IMR-90 (cell line): ENCODE measurements at regions not wholly inside any gene's neighbourhood (a gene's known extent, or its start where the extent isn't known, plus 50 kb on each side); places are given as distances from the start of the nearest gene placed in this dataset.

Experiments
- ATAC-seq: fragments of 200-7000 bp; cut with Tn5 transposase; 2 replicates; pipeline ENCODE4 v1.9.1; 2020; ENCODE audit warnings: low read depth, mild to moderate bottlenecking, moderate library complexity
- BruUV-seq: library from RNA; stranded (reverse); fragments of 400-500 nt; replicated peaks from 2 replicates; lab custom pipeline; 2021; lab: Mats Ljungman, UMichigan
- CTCF ChIA-PET: fragments of 300-600 bp; formaldehyde crosslinking; extraction: SDS; loops from one replicate; lab custom pipeline; 2021; ENCODE audit warnings: antibody characterized with exemption; lab: Yijun Ruan, JAX
- POLR2A ChIA-PET: fragments of 300-600 bp; sonication (Branson Sonifier 250); formaldehyde crosslinking; loops from one replicate; lab custom pipeline; 2022; ENCODE audit warnings: antibody characterized with exemption; ENCODE audit not compliant: unreplicated experiment; lab: Charles Lee
- DNase-seq: peaks from one replicate; pipeline ENCODE4 v3.0.0; 2013
- H2AFZ ChIP-seq: replicated peaks from 2 replicates; pipeline ENCODE3; 2013; ENCODE audit warnings: low read length, mild to moderate bottlenecking; ENCODE audit not compliant: poor library complexity
- H2AK5ac ChIP-seq: 2 replicates; pipeline ENCODE4 v1.6.1; 2013; ENCODE audit warnings: low read depth, low read length, inconsistent platforms
- H2AK9ac ChIP-seq: replicated peaks from 2 replicates; pipeline ENCODE3; 2013; ENCODE audit warnings: mild to moderate bottlenecking, low read depth, low read length, moderate library complexity; ENCODE audit not compliant: poor library complexity
- H2BK120ac ChIP-seq: 2 replicates; pipeline ENCODE4 v1.6.1; 2013; ENCODE audit warnings: low read depth, low read length, inconsistent platforms
- H2BK15ac ChIP-seq: 3 replicates; pipeline ENCODE4 v1.6.1; 2013; ENCODE audit warnings: low read depth, low read length, inconsistent platforms
- H2BK20ac ChIP-seq: 2 replicates; pipeline ENCODE4 v1.6.1; 2013; ENCODE audit warnings: low read depth, mild to moderate bottlenecking, inconsistent platforms, low read length, moderate library complexity
- H2BK5ac ChIP-seq: 2 replicates; pipeline ENCODE4 v1.6.1; 2013; ENCODE audit warnings: mild to moderate bottlenecking, low read depth, low read length, inconsistent platforms; ENCODE audit not compliant: poor library complexity, severe bottlenecking
- H3K14ac ChIP-seq: replicated peaks from 2 replicates; pipeline ENCODE4 v1.6.1; 2013; ENCODE audit warnings: low read depth, low read length, inconsistent platforms
- H3K18ac ChIP-seq: 2 replicates; pipeline ENCODE4 v1.6.1; 2013; ENCODE audit warnings: low read depth, low read length, control low read depth
- H3K23ac ChIP-seq: 2 replicates; pipeline ENCODE4 v1.6.1; 2013; ENCODE audit warnings: low read depth, low read length, inconsistent platforms
- H3K27ac ChIP-seq: 2 replicates; pipeline ENCODE4 v1.5.1; 2013; ENCODE audit warnings: mild to moderate bottlenecking, control low read depth, low read length; ENCODE audit not compliant: insufficient read depth
- H3K27me3 ChIP-seq: 2 replicates; pipeline ENCODE4 v1.6.1; 2013; ENCODE audit warnings: low read length; ENCODE audit not compliant: control insufficient read depth, insufficient read depth
- H3K36me3 ChIP-seq: 2 replicates; pipeline ENCODE4 v1.6.1; 2013; ENCODE audit warnings: low read length, mixed read lengths; ENCODE audit not compliant: control insufficient read depth, insufficient read depth
- H3K4ac ChIP-seq: 2 replicates; pipeline ENCODE4 v1.6.1; 2013; ENCODE audit warnings: low read depth, low read length, inconsistent platforms
- H3K4me1 ChIP-seq: 2 replicates; pipeline ENCODE4 v1.6.1; 2013; ENCODE audit warnings: low read length, mixed read lengths; ENCODE audit not compliant: control insufficient read depth, insufficient read depth
- H3K4me2 ChIP-seq: 2 replicates; pipeline ENCODE4 v1.6.1; 2013; ENCODE audit warnings: low read depth, mild to moderate bottlenecking, control low read depth, low read length, moderate library complexity
- H3K4me3 ChIP-seq: 2 replicates; pipeline ENCODE4 v1.5.1; 2013; ENCODE audit warnings: low read depth, mild to moderate bottlenecking, control low read depth, low read length, moderate library complexity; ENCODE audit not compliant: insufficient read depth
- H3K56ac ChIP-seq: 2 replicates; pipeline ENCODE4 v1.6.1; 2013; ENCODE audit warnings: low read length, inconsistent platforms; ENCODE audit not compliant: insufficient read depth; ENCODE audit errors: extremely low read depth
- H3K79me1 ChIP-seq, 2 experiments: 2 replicates each; pipeline ENCODE4 v1.6.1; 2013; ENCODE audit warnings: low read length in 2 of 2, inconsistent platforms in 1 of 2, low read depth in 1 of 2
- H3K9ac ChIP-seq: 2 replicates; pipeline ENCODE4 v1.6.1; 2013; ENCODE audit warnings: low read depth, low read length, control low read depth
- H3K9me1 ChIP-seq: 2 replicates; pipeline ENCODE4 v1.6.1; 2013; ENCODE audit warnings: low read length, inconsistent platforms; ENCODE audit not compliant: insufficient read depth
- H3K9me3 ChIP-seq: 2 replicates; pipeline ENCODE4 v1.6.1; 2013; ENCODE audit warnings: low read length; ENCODE audit not compliant: control insufficient read depth, insufficient read depth
- H4K20me1 ChIP-seq: 2 replicates; pipeline ENCODE4 v1.6.1; 2013; ENCODE audit warnings: low read length, inconsistent platforms; ENCODE audit not compliant: insufficient read depth
- H4K5ac ChIP-seq: 2 replicates; pipeline ENCODE4 v1.6.1; 2013; ENCODE audit warnings: mild to moderate bottlenecking, low read depth, low read length, control low read depth
- H4K8ac ChIP-seq, 2 experiments: 2 replicates each; pipeline ENCODE4 v1.6.1; 2013; ENCODE audit warnings: low read depth in 2 of 2, low read length in 2 of 2, control low read depth in 1 of 2, inconsistent platforms in 1 of 2
- H4K91ac ChIP-seq: 2 replicates; pipeline ENCODE4 v1.6.1; 2013; ENCODE audit warnings: low read depth, low read length, inconsistent platforms; ENCODE audit not compliant: insufficient read depth
- BHLHE40 ChIP-seq: fragments of 150-350 bp; IDR thresholded peaks from 2 replicates; pipeline ENCODE4 v1.6.1; 2016; ENCODE audit warnings: mild to moderate bottlenecking, low read depth, low read length
- CEBPB ChIP-seq: IDR thresholded peaks from 2 replicates; pipeline ENCODE4 v1.6.1; 2012; ENCODE audit warnings: low read depth, low read length, improper control_type of control experiment
- CHD1 ChIP-seq: IDR thresholded peaks from 2 replicates; pipeline ENCODE4 v1.6.1; 2012; ENCODE audit warnings: low read depth, low read length, improper control_type of control experiment
- CTCF ChIP-seq: conservative IDR thresholded peaks from 2 replicates; pipeline ENCODE4 v1.5.1; 2012; ENCODE audit warnings: mild to moderate bottlenecking, low read depth, low read length, improper control_type of control experiment
- ELK1 ChIP-seq: fragments of 150-350 bp; IDR thresholded peaks from 2 replicates; pipeline ENCODE4 v1.6.1; 2016; ENCODE audit warnings: low read depth, mild to moderate bottlenecking, low read length, moderate library complexity, borderline replicate concordance
- FOS ChIP-seq: fragments of 150-350 bp; IDR thresholded peaks from 2 replicates; pipeline ENCODE4 v1.6.1; 2016; ENCODE audit warnings: low read depth, low read length
- MAFK ChIP-seq: IDR thresholded peaks from 2 replicates; pipeline ENCODE4 v1.6.1; 2012; ENCODE audit warnings: low read depth, low read length, improper control_type of control experiment
- MAZ ChIP-seq: IDR thresholded peaks from 2 replicates; pipeline ENCODE4 v1.6.1; 2012; ENCODE audit warnings: low read depth, mild to moderate bottlenecking, low read length, improper control_type of control experiment, moderate library complexity, borderline replicate concordance
- MXI1 ChIP-seq: IDR thresholded peaks from 2 replicates; pipeline ENCODE4 v1.6.1; 2012; ENCODE audit warnings: low read depth, mild to moderate bottlenecking, low read length, moderate library complexity, borderline replicate concordance
- NFE2L2 ChIP-seq: fragments of 150-350 bp; IDR thresholded peaks from 2 replicates; pipeline ENCODE4 v1.6.1; 2016; ENCODE audit warnings: low read depth, mild to moderate bottlenecking, low read length
- POLR2A ChIP-seq: IDR thresholded peaks from 2 replicates; pipeline ENCODE4 v1.6.1; 2012; ENCODE audit warnings: mild to moderate bottlenecking, low read depth, low read length
- RAD21 ChIP-seq: IDR thresholded peaks from 2 replicates; pipeline ENCODE4 v1.6.1; 2012; ENCODE audit warnings: low read length, improper control_type of control experiment
- RCOR1 ChIP-seq: IDR thresholded peaks from 2 replicates; pipeline ENCODE4 v1.6.1; 2012; ENCODE audit warnings: mild to moderate bottlenecking, low read length, improper control_type of control experiment; ENCODE audit not compliant: insufficient replicate concordance
- RFX5 ChIP-seq: IDR thresholded peaks from 2 replicates; pipeline ENCODE4 v1.8.0; 2012; ENCODE audit warnings: low read depth, mild to moderate bottlenecking, low read length, moderate library complexity
- SMC3 ChIP-seq: fragments of 150-350 bp; IDR thresholded peaks from 2 replicates; pipeline ENCODE4 v1.6.1; 2016; ENCODE audit warnings: low read depth, mild to moderate bottlenecking, antibody characterized with exemption, low read length, moderate library complexity
- USF2 ChIP-seq: fragments of 150-350 bp; IDR thresholded peaks from 2 replicates; pipeline ENCODE4 v1.6.1; 2017; ENCODE audit warnings: mild to moderate bottlenecking, antibody characterized with exemption, low read length, low read depth
- WGBS, 2 experiments: methylation state at CpG; one replicate each; pipeline versions ENCODE4 v1.1.5 to v1.1.7; 2013; ENCODE audit warnings: missing lambda C conversion rate in 2 of 2; ENCODE audit not compliant: insufficient read length in 1 of 2; ENCODE audit errors: extremely low coverage in 2 of 2; 5-methylcytosine and 5-hydroxymethylcytosine counted together
- dilution Hi-C: fragments of 300-500 bp; cut with HindIII; formaldehyde crosslinking; loops from one replicate; pipeline ENCODE4 v1.14.3; 2018; ENCODE audit warnings: low sequenced_read_pairs; ENCODE audit not compliant: unreplicated experiment
- in situ Hi-C: fragments of 300-500 bp; cut with MboI; formaldehyde crosslinking; loops from 3 replicates; pipeline ENCODE4 v1.14.3; 2019; ENCODE audit warnings: low sequenced_read_pairs, inconsistent platforms, mixed read lengths
- intact Hi-C: fragments of 100-400 bp; cut with micrococcal nuclease; formaldehyde crosslinking; loops from 2 replicates; pipeline ENCODE4 v1.10.0; 2022

GRCh38 chr13:107079423-107080049 is 511.6 kb upstream of the ARGLU1 start:
- no peak overlapping the region for H2AFZ ChIP-seq
- POLR2A ChIA-PET, result no interaction called here
- BruUV-seq, result no TSS peak

More at GRCh38 chr13:107079423-107080049, 511.6 kb upstream of the ARGLU1 start:
- Histone ChIP-seq H3K9me1 (no peaks in the 10 kb centered on the region), H3K9ac (no peak overlapping the region), H3K4ac (no peak overlapping the region), H4K91ac (no peak overlapping the region), H3K27me3 (peaks cover 6% of the 10 kb centered on the region), H4K8ac (no peak overlapping the region), H3K18ac (no peak overlapping the region), H3K36me3 (no peaks in the 10 kb centered on the region), H2AK5ac (no peak overlapping the region), H4K5ac (no peak overlapping the region), H2BK15ac (no peak overlapping the region), H3K9me3 (no peaks in the 10 kb centered on the region), H3K4me3 (no peak overlapping the region), H2BK20ac (no peak overlapping the region), H3K79me1 (no peaks in the 10 kb centered on the region), H2BK120ac (no peak overlapping the region), H3K56ac (no peak overlapping the region), H3K27ac (no peak overlapping the region), H2BK5ac (no peak overlapping the region), H3K4me1 (no peaks in the 10 kb centered on the region), H2AK9ac (no peak overlapping the region), H4K20me1 (no peaks in the 10 kb centered on the region), H3K23ac (no peak overlapping the region), H3K14ac (no peak overlapping the region), H3K4me2 (no peak overlapping the region)
- TF ChIP-seq RFX5 (no peak), ELK1 (no peak), RCOR1 (no peak), MAFK (no peak), NFE2L2 (no peak), CHD1 (no peak), CTCF (no peak), MAZ (no peak), BHLHE40 (no peak), CEBPB (no peak), MXI1 (no peak), RAD21 (no peak), FOS (no peak), POLR2A (no peak), USF2 (no peak), SMC3 (no peak)
- ATAC-seq, result no peak
- in situ Hi-C loops (no loop called here), intact Hi-C loops (no loop called here), dilution Hi-C loops (no loop called here)
- DNase-seq, result no peak
- CTCF ChIA-PET, result interaction anchor here (0.6 to 1.4 kb wide), 2 partner anchors 10 to 25 kb away, joined by 4 to 6 read pairs; no protein-coding TSS in a partner anchor
- no CpG with 5 or more reads among the region's 1 CpG for WGBS, 2 experiments
